Activated CD8-positive, alpha-beta T cell treated with anti-CD3 and anti-CD28 coated beads for 36 hours (primary cell): ENCODE measurements at regions not wholly inside any gene's neighbourhood (a gene's known extent, or its start where the extent isn't known, plus 50 kb on each side); places are given as distances from the start of the nearest gene placed in this dataset.

Experiments used
- ATAC-seq: fragments of 200-7000 bp; cut with Tn5 transposase; one replicate; pipeline ENCODE4 v1.10.0; 2021; ENCODE audit warnings: mild to moderate bottlenecking, moderate library complexity
- CTCF ChIA-PET: fragments of 350-600 bp; sonication (Branson Sonifier 250); formaldehyde crosslinking; loops from one replicate; lab custom pipeline; 2021; ENCODE audit warnings: antibody characterized with exemption; lab: Charles Lee
- POLR2A ChIA-PET: fragments of 350-600 bp; sonication (Branson Sonifier 250); formaldehyde crosslinking; loops from one replicate; lab custom pipeline; 2021; ENCODE audit warnings: antibody characterized with exemption; lab: Charles Lee
- DNase-seq: peaks from one replicate; pipeline ENCODE4 v3.0.0-alpha.2; 2020
- H3K27ac Mint-ChIP-seq: one replicate; pipeline ENCODE4 v1.8.0; 2021; ENCODE audit warnings: mild to moderate bottlenecking, mixed read lengths
- H3K27me3 Mint-ChIP-seq: one replicate; pipeline ENCODE4 v1.8.0; 2021; ENCODE audit warnings: mixed read lengths
- H3K36me3 Mint-ChIP-seq: one replicate; pipeline ENCODE4 v1.8.0; 2021; ENCODE audit warnings: low read depth, mixed read lengths
- H3K4me1 Mint-ChIP-seq: one replicate; pipeline ENCODE4 v1.8.0; 2021; ENCODE audit warnings: low read depth, mixed read lengths
- H3K4me3 Mint-ChIP-seq: one replicate; pipeline ENCODE4 v1.8.0; 2021; ENCODE audit warnings: mild to moderate bottlenecking, moderate library complexity, mixed read lengths
- H3K9me3 Mint-ChIP-seq: one replicate; pipeline ENCODE4 v1.8.0; 2021; ENCODE audit warnings: mixed read lengths
- CTCF ChIP-seq: fragments of 200-600 bp; IDR thresholded peaks from one replicate; pipeline ENCODE4 v1.8.0; 2022; ENCODE audit warnings: antibody characterized with exemption, mild to moderate bottlenecking
- intact Hi-C: fragments of 100-400 bp; cut with micrococcal nuclease; formaldehyde crosslinking; loops from one replicate; pipeline ENCODE4 v1.10.0; 2022

GRCh38 chr13:79709471-79709870 is 228.5 kb downstream of the NDFIP2 start:
- Mint-ChIP-seq H3K9me3 (no peaks in the 10 kb centered on the region), H3K4me1 (no peaks in the 10 kb centered on the region), H3K27me3 (peaks cover 4% of the 10 kb centered on the region), H3K27ac (no peak overlapping the region), H3K4me3 (no peak overlapping the region), H3K36me3 (no peaks in the 10 kb centered on the region)
- intact Hi-C loops, result no loop called here
- DNase-seq, result no peak
- ChIA-PET POLR2A (no interaction called here), CTCF (no interaction called here)
- no peak for TF ChIP-seq CTCF
- no peak for ATAC-seq

- no peak for DNase-seq
- Mint-ChIP-seq H3K4me1 (no peaks in the 10 kb centered on the region), H3K27me3 (peaks cover 2% of the 10 kb centered on the region), H3K36me3 (no peaks in the 10 kb centered on the region), H3K9me3 (no peaks in the 10 kb centered on the region), H3K4me3 (no peak overlapping the region), H3K27ac (no peak overlapping the region)
- ChIA-PET POLR2A (no interaction called here), CTCF (no interaction called here)
- intact Hi-C loops, result no loop called here
- TF ChIP-seq CTCF, result no peak
- no peak for ATAC-seq
Measured at GRCh38 chr13:79703772-79704171, 222.8 kb downstream of the NDFIP2 start.

GRCh38 chr13:79695754-79696153 is 214.8 kb downstream of the NDFIP2 start:
- TF ChIP-seq CTCF, result no peak
- peaks cover 4% of the 10 kb centered on the region for H3K27me3 Mint-ChIP-seq
- no peak overlapping the region for H3K4me3 Mint-ChIP-seq
- no peaks in the 10 kb centered on the region for H3K36me3 Mint-ChIP-seq
- no peak overlapping the region for H3K27ac Mint-ChIP-seq
- H3K9me3 Mint-ChIP-seq, result no peaks in the 10 kb centered on the region
- DNase-seq (no peak), ATAC-seq (no peak)
- POLR2A ChIA-PET, result no interaction called here
- intact Hi-C loops, result no loop called here
- CTCF ChIA-PET, result interaction anchor here (1.2 kb wide), 1 partner anchor 17 kb away, joined by 4 read pairs; no protein-coding TSS in a partner anchor
- H3K4me1 Mint-ChIP-seq, result no peaks in the 10 kb centered on the region

- H3K36me3 Mint-ChIP-seq, result no peaks in the 10 kb centered on the region
- no peak overlapping the region for H3K4me3 Mint-ChIP-seq
- no peaks in the 10 kb centered on the region for H3K4me1 Mint-ChIP-seq
- POLR2A ChIA-PET, result no interaction called here
- CTCF ChIA-PET, result no interaction called here
- no peak for TF ChIP-seq CTCF
- intact Hi-C loops, result no loop called here
- ATAC-seq (no peak), DNase-seq (no peak)
- H3K27ac Mint-ChIP-seq, result no peak overlapping the region
- H3K27me3 Mint-ChIP-seq, result peaks cover 2% of the 10 kb centered on the region
- H3K9me3 Mint-ChIP-seq, result no peaks in the 10 kb centered on the region
Measured at GRCh38 chr13:79692846-79693245, 211.9 kb downstream of the NDFIP2 start.

GRCh38 chr13:79691826-79692225 is 210.9 kb downstream of the NDFIP2 start:
- peaks cover 2% of the 10 kb centered on the region for H3K27me3 Mint-ChIP-seq
- intact Hi-C loops, result no loop called here
- no peak for DNase-seq
- no peaks in the 10 kb centered on the region for H3K36me3 Mint-ChIP-seq
- H3K4me1 Mint-ChIP-seq, result no peaks in the 10 kb centered on the region
- CTCF ChIA-PET, result interaction anchor here (1.5 kb wide), 1 partner anchor 12 kb away, joined by 4 read pairs; no protein-coding TSS in a partner anchor
- no peak for ATAC-seq
- no peak for TF ChIP-seq CTCF
- H3K27ac Mint-ChIP-seq, result no peak overlapping the region
- POLR2A ChIA-PET, result no interaction called here
- H3K4me3 Mint-ChIP-seq, result no peak overlapping the region
- no peaks in the 10 kb centered on the region for H3K9me3 Mint-ChIP-seq
